ENCODE measurements at regions not wholly inside any gene's neighbourhood (a gene's known extent, or its start where the extent isn't known, plus 50 kb on each side); places are given as distances from the start of the nearest gene placed in this dataset.
"Not testable (repeated sequence)": the region's sequence is repeated elsewhere in the genome, so short reads cannot be mapped to it uniquely, and the experiment has no call there.

DNA sequence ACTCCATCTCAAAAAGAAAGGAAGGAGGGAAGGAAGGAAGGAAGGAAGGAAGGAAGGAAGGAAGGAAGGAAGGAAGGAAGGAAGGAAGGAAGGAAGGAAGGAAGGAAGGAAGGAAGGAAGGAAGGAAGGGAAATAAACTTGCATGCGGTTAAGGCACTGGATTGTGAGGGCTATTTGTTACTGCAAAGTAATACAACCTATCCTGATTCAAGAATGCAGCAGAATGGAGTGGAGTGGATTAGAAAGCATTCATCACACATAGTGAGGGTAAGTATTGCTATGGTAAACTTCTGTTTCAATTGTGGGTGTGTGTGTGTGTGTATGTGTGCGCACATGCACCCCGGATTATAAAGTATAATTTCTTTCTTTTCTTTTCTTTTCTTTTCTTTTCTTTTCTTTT, 344.8 kb upstream of the C16orf82 start:
- not testable (repeated sequence) for ATAC-seq (replicated peaks); H3K9me3 Mint-ChIP-seq; H3K27ac Mint-ChIP-seq; H3K4me1 Mint-ChIP-seq (ENCODE audit: low read depth in 2 of 2); H3K4me3 Mint-ChIP-seq; DNase-seq; H3K36me3 Mint-ChIP-seq (ENCODE audit: insufficient read depth)
- H3K27me3 Mint-ChIP-seq: peaks cover 6 to 27% of the 10 kb centered on the region in 2 donors

DNA sequence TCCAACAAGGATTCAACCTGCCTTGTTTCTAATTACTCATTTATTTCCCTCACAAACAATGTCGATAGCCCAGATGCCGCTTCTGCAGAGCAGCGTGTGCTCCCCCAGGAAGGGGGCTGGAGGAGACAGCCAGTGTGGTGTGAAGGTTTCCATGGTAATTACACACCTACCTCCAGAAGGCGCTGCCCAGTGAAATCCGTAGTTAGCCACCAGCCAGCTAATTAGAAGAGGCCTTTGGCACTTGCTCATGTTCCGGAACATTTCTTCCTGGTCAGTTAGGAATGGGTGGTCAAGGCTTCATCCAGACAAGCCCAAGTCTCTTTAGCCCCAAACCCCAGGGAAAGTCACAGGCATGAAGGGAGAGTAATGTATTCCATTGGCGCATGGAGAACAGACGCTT, 342.5 kb upstream of the C16orf82 start:
- Mint-ChIP-seq H3K4me1 (ENCODE audit: low read depth in 2 of 2) (no peaks in the 10 kb centered on the region), H3K36me3 (ENCODE audit: insufficient read depth) (no peaks in the 10 kb centered on the region), H3K4me3 (no peak overlapping the region), H3K27me3 (peaks cover 6 to 32% of the 10 kb centered on the region in 2 donors), H3K9me3 (no peaks in the 10 kb centered on the region), H3K27ac (no peak overlapping the region)
- DNase-seq (no peak), ATAC-seq (replicated peaks) (no peak)

DNA sequence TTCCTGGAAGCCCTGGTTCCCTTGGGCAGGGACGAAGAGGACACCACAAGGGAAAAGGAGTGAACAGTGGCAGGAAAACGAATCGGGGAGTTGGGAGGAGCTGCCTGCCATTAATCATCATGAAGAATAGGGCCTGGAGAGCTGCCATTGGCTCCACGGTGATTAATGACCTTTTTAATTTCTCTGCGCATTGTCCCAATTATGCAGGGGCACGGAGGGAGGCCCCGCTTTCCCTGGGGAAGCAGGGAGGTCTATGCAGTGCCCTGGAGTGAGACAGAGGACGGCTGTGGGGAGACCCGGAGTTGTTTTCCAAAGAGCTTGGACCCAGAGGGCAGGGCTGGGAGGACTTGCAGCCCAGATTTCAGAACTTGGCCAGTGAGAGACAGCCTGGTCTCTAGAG, 338.9 kb upstream of the C16orf82 start:
- Mint-ChIP-seq H3K9me3 (no peaks in the 10 kb centered on the region), H3K27me3 (peaks cover 8 to 32% of the 10 kb centered on the region in 2 donors), H3K4me1 (ENCODE audit: low read depth in 2 of 2) (no peaks in the 10 kb centered on the region), H3K4me3 (no peak overlapping the region), H3K36me3 (ENCODE audit: insufficient read depth) (no peaks in the 10 kb centered on the region), H3K27ac (no peak overlapping the region)
- ATAC-seq (replicated peaks) (no peak), DNase-seq (no peak)

DNA sequence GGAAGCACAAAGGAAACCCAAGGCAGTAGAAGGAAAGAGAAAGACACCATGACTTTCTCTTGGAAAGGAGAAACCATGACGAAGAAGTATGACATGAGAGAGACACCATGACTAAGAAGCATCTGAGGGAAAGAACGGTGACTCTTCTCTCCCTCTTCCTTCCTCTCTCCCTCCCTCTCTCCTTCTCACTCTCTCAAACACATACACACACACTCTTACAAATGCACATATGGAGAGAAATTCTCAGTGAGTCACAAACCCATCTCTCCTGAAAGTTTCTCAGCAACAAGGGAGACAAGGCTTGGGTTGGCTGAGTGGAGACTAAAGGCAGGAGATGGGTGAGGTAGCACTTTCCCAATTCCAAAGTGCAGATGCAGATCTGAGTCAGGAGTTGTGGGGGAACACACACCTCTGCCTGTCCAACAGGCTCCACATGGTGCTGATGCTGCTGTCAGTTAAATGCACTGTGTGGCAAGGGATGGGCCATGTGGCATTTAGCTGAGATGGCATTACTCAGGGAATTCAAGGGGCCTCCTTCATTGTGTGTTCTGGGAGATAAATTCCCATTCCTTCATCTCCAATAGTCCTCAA, 336.7 kb upstream of the C16orf82 start:
- no peak overlapping the region for H3K4me3 Mint-ChIP-seq
- H3K36me3 Mint-ChIP-seq (ENCODE audit: insufficient read depth): no peaks in the 10 kb centered on the region
- DNase-seq: no peak
- no peaks in the 10 kb centered on the region for H3K9me3 Mint-ChIP-seq
- H3K27me3 Mint-ChIP-seq: peaks cover 5 to 25% of the 10 kb centered on the region in 2 donors
- no peak overlapping the region for H3K27ac Mint-ChIP-seq
- ATAC-seq (replicated peaks): no peak
- no peaks in the 10 kb centered on the region for H3K4me1 Mint-ChIP-seq (ENCODE audit: low read depth in 2 of 2)

DNA sequence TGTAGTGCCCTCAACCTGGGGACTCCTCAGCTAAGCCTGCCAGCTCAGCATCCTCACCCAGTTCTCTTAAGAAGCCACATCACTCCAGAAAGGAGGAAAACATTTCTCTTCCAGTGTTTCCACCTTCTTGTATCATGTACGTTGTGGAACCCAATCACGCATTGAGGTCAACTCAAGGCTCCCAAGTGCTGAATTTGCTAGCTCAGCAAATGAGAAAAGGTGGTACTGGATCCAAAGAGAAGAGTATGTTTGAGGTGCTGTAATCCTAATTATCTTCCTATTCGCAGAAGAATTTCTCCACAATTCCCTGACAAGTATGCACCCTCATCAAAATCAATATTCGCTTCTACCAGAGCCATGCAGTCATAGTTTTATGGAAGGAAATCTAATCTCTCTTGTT, 335.0 kb upstream of the C16orf82 start:
- H3K27ac Mint-ChIP-seq: no peak overlapping the region
- DNase-seq: no peak
- no peak for ATAC-seq (replicated peaks)

DNA sequence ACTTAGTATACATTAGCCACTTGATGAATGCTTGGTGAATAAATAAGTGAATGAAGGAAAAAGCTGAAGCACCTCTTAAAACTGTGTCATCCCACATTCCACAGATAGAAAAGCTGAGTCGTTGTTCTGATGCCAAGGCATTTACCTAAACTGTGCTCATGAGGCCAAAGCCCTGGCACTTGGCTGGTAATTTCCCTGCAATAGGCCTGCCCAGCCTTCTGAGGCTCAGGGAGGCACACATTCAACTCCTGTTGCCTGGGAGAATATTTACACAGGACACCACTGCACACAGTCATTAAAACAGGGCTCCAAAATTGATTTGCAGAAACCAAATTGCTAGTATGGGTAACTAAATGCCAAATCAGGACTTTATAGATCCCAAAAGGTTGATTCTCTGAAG, 333.0 kb upstream of the C16orf82 start:
- H3K4me3 Mint-ChIP-seq: no peak overlapping the region
- H3K27ac Mint-ChIP-seq: no peak overlapping the region
- no peaks in the 10 kb centered on the region for H3K36me3 Mint-ChIP-seq (ENCODE audit: insufficient read depth)
- H3K4me1 Mint-ChIP-seq (ENCODE audit: low read depth in 2 of 2): no peaks in the 10 kb centered on the region
- no peak for ATAC-seq (replicated peaks)
- peaks cover 0 to 1% of the 10 kb centered on the region in 2 donors for H3K9me3 Mint-ChIP-seq
- H3K27me3 Mint-ChIP-seq: peaks cover 0 to 18% of the 10 kb centered on the region in 2 donors
- no peak for DNase-seq

More for the DNA sequence above, 335.0 kb upstream of the C16orf82 start:
- Mint-ChIP-seq H3K36me3 (ENCODE audit: insufficient read depth) (no peaks in the 10 kb centered on the region), H3K4me3 (no peak overlapping the region), H3K9me3 (peaks cover 0 to 1% of the 10 kb centered on the region in 2 donors), H3K4me1 (ENCODE audit: low read depth in 2 of 2) (no peaks in the 10 kb centered on the region), H3K27me3 (peaks cover 11 to 13% of the 10 kb centered on the region in 2 donors)

DNA sequence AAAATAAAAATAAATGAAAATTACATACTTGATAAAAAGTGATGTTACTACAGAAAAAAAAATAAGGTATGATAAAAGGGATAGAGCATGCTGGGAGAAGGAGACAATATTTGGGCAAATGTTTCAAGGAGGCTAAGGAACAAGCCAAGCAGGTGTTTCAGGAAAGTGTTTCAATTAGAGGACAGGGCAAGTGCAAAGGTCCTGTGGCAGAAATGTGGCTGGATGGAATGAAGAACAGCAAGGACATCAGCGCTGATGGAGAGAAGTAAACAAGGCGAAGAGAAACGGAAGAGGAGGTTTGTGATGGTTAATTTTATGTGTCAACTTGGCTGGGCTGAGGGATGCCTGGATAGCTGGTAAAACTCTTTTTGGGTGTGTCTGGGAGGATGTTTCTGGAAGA, 331.2 kb upstream of the C16orf82 start:
- no peak for DNase-seq
- Mint-ChIP-seq H3K27ac (no peak overlapping the region), H3K4me3 (no peak overlapping the region), H3K4me1 (ENCODE audit: low read depth in 2 of 2) (no peaks in the 10 kb centered on the region), H3K36me3 (ENCODE audit: insufficient read depth) (no peaks in the 10 kb centered on the region), H3K9me3 (peaks cover 0 to 1% of the 10 kb centered on the region in 2 donors), H3K27me3 (peaks cover 0 to 18% of the 10 kb centered on the region in 2 donors)
- ATAC-seq (replicated peaks): no peak

DNA sequence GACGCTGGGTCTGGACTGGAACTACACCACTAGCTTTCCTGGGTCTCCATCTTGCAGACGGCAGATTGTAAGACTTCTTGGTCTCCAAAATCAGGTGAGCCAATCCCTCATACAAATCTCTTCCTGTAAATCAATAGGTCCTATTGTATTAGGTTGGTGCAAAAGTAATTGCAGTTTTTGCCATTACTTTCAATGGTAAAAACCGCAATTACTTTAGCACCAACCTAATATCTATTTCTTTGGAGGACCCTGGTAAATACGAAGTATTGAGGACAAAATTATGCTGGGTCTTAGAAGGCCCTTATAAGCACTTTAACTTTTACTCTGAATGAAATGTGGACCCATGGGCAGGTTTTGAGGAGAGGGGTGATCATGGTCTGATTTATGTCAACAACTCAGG, 330.6 kb upstream of the C16orf82 start:
- Mint-ChIP-seq H3K27ac (no peak overlapping the region), H3K4me1 (ENCODE audit: low read depth in 2 of 2) (no peaks in the 10 kb centered on the region), H3K4me3 (no peak overlapping the region), H3K36me3 (ENCODE audit: insufficient read depth) (no peaks in the 10 kb centered on the region), H3K9me3 (peaks cover 0 to 1% of the 10 kb centered on the region in 2 donors), H3K27me3 (peaks cover 0 to 18% of the 10 kb centered on the region in 2 donors)
- DNase-seq (no peak), ATAC-seq (replicated peaks) (no peak)

DNA sequence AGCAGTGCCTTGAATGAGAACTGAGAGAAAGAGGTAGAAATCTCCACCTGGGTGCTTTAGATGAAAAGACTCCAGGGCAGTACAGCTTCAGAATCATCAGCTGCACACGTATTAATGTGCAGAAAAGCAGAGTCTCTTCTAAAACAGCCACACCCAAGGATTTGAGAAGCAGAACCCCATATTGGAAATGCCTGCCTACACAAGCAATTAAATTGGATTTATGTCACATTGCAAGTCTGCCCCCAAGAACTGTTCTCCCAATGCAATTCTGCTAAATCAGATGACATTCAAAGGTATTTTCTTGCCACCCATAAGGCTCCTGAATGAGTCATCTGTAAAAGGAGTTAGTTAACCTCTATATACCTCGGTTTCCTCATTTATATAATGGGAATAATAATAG, 326.0 kb upstream of the C16orf82 start:
- H3K9me3 Mint-ChIP-seq: no peaks in the 10 kb centered on the region
- H3K27me3 Mint-ChIP-seq: peaks cover 7 to 18% of the 10 kb centered on the region in 2 donors
- DNase-seq: no peak
- no peaks in the 10 kb centered on the region for H3K36me3 Mint-ChIP-seq (ENCODE audit: insufficient read depth)
- no peak for ATAC-seq (replicated peaks)
- H3K4me3 Mint-ChIP-seq: no peak overlapping the region
- H3K27ac Mint-ChIP-seq: no peak overlapping the region
- no peaks in the 10 kb centered on the region for H3K4me1 Mint-ChIP-seq (ENCODE audit: low read depth in 2 of 2)

DNA sequence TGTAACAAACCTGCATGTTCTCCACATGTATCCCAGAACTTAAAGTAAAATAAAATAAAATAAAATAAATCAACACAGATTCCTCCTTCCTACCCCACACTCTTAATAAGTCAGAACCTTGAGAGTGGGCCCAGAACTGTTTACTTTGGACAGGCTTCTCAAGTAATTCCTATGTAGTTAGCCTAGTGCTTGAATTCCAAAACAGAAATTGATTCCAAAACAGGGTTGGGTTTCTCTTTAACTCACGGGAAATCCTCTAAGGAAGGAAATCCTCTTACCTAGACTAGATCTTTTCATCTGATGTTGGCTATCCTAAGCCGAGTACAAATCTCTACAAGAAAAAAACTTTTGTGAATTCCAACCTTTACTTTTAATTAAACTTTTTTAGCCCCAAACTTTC, 324.7 kb upstream of the C16orf82 start:
- Mint-ChIP-seq H3K27ac (no peak overlapping the region), H3K27me3 (peaks cover 15 to 25% of the 10 kb centered on the region in 2 donors), H3K4me1 (ENCODE audit: low read depth in 2 of 2) (no peaks in the 10 kb centered on the region), H3K4me3 (no peak overlapping the region), H3K9me3 (no peaks in the 10 kb centered on the region), H3K36me3 (ENCODE audit: insufficient read depth) (no peaks in the 10 kb centered on the region)
- DNase-seq: no peak
- ATAC-seq (replicated peaks): no peak

DNA sequence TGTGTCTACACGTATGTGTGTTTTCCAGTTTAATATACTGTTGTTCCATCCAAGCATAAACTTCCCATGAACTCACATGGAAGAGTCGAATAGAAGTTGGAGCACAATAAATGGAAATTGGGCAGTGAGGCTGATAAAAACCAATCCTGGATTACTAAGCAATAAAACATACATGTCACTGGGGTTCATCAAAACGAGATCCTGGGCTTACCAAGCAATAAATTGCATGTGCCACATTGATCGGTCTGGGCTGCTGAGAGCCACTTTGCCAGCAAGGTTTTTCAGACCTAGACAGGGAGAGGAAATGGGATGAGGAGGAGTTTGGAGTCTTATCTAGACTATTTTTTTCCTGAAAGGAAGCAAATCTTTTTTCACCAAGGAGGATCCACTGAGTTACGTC, 322.3 kb upstream of the C16orf82 start:
- Mint-ChIP-seq H3K4me3 (no peak overlapping the region), H3K9me3 (no peaks in the 10 kb centered on the region), H3K27me3 (peaks cover 27 to 33% of the 10 kb centered on the region in 2 donors), H3K27ac (no peak overlapping the region), H3K36me3 (ENCODE audit: insufficient read depth) (no peaks in the 10 kb centered on the region), H3K4me1 (ENCODE audit: low read depth in 2 of 2) (no peaks in the 10 kb centered on the region)
- DNase-seq (no peak), ATAC-seq (replicated peaks) (no peak)

DNA sequence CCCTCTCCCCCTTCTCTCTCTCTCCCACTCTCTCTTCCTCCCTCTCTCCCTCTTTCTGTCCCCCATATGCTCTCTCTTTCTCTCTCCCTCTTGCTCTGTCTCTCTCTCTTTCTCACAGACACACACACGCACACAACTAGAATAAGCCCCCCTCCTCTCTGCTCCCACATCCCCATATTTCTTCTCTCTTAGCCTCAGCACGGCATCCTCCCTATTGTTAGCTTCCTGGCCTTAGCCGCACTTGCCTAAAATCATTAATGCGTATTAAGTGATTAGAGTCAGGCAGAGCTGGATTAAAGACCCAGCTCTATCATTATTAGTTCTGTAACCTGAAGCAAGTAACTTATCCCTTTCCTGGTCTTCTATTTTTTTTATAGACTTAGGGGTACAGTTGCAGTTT, 319.0 kb upstream of the C16orf82 start:
- ATAC-seq (replicated peaks) (no peak), DNase-seq (no peak)
- Mint-ChIP-seq H3K36me3 (ENCODE audit: insufficient read depth) (peaks cover 4% of the 10 kb centered on the region), H3K9me3 (no peaks in the 10 kb centered on the region), H3K4me1 (ENCODE audit: low read depth in 2 of 2) (no peaks in the 10 kb centered on the region), H3K4me3 (no peak overlapping the region), H3K27me3 (peaks cover 33 to 36% of the 10 kb centered on the region in 2 donors), H3K27ac (no peak overlapping the region)

DNA sequence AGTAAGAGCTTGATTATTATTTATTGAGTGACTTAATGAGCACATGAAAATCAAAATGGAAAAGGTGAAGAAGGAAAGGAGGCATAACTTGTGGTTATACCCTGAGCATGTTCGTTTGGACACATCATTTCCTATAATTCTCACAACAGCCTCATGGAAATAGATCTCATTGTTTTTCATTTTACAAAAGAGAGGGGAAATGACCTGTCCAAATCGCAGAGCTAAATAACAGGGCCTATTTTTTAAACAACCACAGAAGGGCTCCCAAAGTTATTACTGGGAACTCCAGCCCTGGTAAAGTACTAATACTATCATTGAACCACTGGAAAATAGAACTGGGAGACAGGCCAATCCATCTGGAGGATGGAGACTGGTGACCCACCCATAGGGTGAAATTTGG, 317.7 kb upstream of the C16orf82 start:
- Mint-ChIP-seq H3K36me3 (ENCODE audit: insufficient read depth) (peaks cover 4% of the 10 kb centered on the region), H3K27ac (no peak overlapping the region), H3K4me1 (ENCODE audit: low read depth in 2 of 2) (no peaks in the 10 kb centered on the region), H3K27me3 (peaks cover 29 to 37% of the 10 kb centered on the region in 2 donors), H3K9me3 (no peaks in the 10 kb centered on the region), H3K4me3 (no peak overlapping the region)
- DNase-seq: no peak
- ATAC-seq (replicated peaks): no peak

DNA sequence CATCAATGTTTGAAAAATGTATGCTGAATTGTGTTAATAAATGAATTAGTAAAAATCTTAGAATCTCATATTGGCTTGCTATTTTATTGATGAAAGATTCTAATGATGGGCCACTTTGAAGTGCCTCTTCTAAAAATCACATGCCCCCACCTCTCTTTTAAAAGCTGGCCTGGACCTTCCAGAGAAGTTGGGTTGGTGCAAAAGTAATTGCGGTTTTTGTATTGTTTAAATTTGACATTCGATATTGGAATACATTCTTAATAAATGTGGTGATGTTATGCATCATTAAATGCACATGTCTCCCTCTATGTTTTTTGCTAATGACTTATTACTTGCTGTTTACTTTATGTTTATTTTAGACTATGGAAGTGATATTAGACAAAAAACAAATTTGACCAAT, 314.6 kb upstream of the C16orf82 start:
- DNase-seq (no peak), ATAC-seq (replicated peaks) (no peak)
- no peak overlapping the region for H3K27ac Mint-ChIP-seq
- H3K4me1 Mint-ChIP-seq (ENCODE audit: low read depth in 2 of 2): no peaks in the 10 kb centered on the region
- H3K4me3 Mint-ChIP-seq: no peak overlapping the region
- H3K36me3 Mint-ChIP-seq (ENCODE audit: insufficient read depth): peaks cover 4% of the 10 kb centered on the region
- H3K9me3 Mint-ChIP-seq: peaks cover 7 to 10% of the 10 kb centered on the region in 2 donors
- peaks cover 28 to 29% of the 10 kb centered on the region in 2 donors for H3K27me3 Mint-ChIP-seq

DNA sequence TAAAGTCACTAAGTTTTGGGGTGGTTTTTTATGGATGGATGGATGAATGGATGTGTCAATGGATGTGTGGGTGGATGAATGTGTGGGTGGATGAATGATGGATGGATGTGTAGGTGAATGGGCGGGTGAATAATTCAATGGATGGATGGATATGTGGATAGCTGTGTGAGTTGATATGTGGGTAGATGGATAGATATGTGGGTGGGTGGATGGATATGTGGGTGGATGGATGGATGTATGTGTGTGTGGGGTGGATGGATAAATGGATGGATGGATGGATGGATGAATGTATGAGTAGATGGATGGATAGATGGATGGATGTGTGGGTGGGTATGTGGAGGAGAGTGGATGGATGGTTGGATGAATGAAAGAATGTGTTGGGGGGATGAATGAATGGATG, 310.1 kb upstream of the C16orf82 start:
- peaks cover 12 to 20% of the 10 kb centered on the region in 2 donors for H3K27me3 Mint-ChIP-seq
- no peak overlapping the region for H3K27ac Mint-ChIP-seq
- H3K9me3 Mint-ChIP-seq: peaks cover 9 to 12% of the 10 kb centered on the region in 2 donors
- ATAC-seq (replicated peaks) (no peak), DNase-seq (no peak)
- H3K4me3 Mint-ChIP-seq: no peak overlapping the region
- no peaks in the 10 kb centered on the region for H3K36me3 Mint-ChIP-seq (ENCODE audit: insufficient read depth)
- H3K4me1 Mint-ChIP-seq (ENCODE audit: low read depth in 2 of 2): no peaks in the 10 kb centered on the region

Data from effector memory CD8-positive, alpha-beta T cell (primary cell).